ENCODE measurements at regions not wholly inside any gene's neighbourhood (a gene's known extent, or its start where the extent isn't known, plus 50 kb on each side); places are given as distances from the start of the nearest gene placed in this dataset.

GRCh38 chr7:9600974-9601373 lies 1167.6 kb downstream of the NXPH1 start:
- no peak for TF ChIP-seq CTCF (IDR thresholded peaks at IDR 0.05; ENCODE audit: low read depth, low read length)
- TF ChIP-seq EZH2phosphoT487 (IDR thresholded peaks at IDR 0.05; ENCODE audit: low read depth): no peak

Data from OCI-LY3 (cell line).